Neural cell (in vitro differentiated cells): ENCODE measurements at regions not wholly inside any gene's neighbourhood (a gene's known extent, or its start where the extent isn't known, plus 50 kb on each side); places are given as distances from the start of the nearest gene placed in this dataset.

Experiments
- EP300 ChIP-seq: fragments of 450-650 bp; conservative IDR thresholded peaks from 2 replicates; pipeline ENCODE4 v1.6.1; 2014; ENCODE audit warnings: antibody characterized with exemption, mild to moderate bottlenecking, moderate library complexity; ENCODE audit not compliant: poor library complexity, severe bottlenecking
- TF ChIP-seq, protein P1 (sequence below): fragments of 450-650 bp; IDR thresholded peaks from 2 replicates; pipeline ENCODE4 v1.5.1; 2014; ENCODE audit warnings: antibody characterized with exemption, mild to moderate bottlenecking, moderate library complexity; ENCODE audit not compliant: poor library complexity, severe bottlenecking
- TF ChIP-seq, protein P2 (sequence below): IDR thresholded peaks from 2 replicates; pipeline ENCODE4 v1.6.1; 2012; ENCODE audit warnings: borderline replicate concordance

DNA sequence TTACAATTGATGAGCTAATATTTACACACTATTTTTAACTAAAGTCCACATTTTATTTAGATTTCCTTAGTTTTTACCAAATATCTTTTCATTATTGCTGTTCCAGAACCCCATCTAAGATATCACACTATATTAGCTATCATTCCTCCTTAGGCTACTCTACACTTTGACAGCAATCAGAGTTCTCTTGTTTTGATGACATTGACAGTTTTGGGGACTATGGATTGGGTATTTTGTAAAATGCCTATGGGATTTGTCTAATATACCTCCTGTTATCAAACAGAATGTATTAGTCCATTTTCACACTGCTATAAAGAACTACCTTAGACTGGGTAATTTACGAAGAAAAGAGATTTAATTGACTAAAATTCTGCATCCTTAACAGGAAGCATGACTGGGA lies 489.1 kb downstream of the FOXG1 start:
- TF ChIP-seq, protein P1, sequence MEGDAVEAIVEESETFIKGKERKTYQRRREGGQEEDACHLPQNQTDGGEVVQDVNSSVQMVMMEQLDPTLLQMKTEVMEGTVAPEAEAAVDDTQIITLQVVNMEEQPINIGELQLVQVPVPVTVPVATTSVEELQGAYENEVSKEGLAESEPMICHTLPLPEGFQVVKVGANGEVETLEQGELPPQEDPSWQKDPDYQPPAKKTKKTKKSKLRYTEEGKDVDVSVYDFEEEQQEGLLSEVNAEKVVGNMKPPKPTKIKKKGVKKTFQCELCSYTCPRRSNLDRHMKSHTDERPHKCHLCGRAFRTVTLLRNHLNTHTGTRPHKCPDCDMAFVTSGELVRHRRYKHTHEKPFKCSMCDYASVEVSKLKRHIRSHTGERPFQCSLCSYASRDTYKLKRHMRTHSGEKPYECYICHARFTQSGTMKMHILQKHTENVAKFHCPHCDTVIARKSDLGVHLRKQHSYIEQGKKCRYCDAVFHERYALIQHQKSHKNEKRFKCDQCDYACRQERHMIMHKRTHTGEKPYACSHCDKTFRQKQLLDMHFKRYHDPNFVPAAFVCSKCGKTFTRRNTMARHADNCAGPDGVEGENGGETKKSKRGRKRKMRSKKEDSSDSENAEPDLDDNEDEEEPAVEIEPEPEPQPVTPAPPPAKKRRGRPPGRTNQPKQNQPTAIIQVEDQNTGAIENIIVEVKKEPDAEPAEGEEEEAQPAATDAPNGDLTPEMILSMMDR = no peak
- TF ChIP-seq, protein P2, sequence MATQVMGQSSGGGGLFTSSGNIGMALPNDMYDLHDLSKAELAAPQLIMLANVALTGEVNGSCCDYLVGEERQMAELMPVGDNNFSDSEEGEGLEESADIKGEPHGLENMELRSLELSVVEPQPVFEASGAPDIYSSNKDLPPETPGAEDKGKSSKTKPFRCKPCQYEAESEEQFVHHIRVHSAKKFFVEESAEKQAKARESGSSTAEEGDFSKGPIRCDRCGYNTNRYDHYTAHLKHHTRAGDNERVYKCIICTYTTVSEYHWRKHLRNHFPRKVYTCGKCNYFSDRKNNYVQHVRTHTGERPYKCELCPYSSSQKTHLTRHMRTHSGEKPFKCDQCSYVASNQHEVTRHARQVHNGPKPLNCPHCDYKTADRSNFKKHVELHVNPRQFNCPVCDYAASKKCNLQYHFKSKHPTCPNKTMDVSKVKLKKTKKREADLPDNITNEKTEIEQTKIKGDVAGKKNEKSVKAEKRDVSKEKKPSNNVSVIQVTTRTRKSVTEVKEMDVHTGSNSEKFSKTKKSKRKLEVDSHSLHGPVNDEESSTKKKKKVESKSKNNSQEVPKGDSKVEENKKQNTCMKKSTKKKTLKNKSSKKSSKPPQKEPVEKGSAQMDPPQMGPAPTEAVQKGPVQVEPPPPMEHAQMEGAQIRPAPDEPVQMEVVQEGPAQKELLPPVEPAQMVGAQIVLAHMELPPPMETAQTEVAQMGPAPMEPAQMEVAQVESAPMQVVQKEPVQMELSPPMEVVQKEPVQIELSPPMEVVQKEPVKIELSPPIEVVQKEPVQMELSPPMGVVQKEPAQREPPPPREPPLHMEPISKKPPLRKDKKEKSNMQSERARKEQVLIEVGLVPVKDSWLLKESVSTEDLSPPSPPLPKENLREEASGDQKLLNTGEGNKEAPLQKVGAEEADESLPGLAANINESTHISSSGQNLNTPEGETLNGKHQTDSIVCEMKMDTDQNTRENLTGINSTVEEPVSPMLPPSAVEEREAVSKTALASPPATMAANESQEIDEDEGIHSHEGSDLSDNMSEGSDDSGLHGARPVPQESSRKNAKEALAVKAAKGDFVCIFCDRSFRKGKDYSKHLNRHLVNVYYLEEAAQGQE = no peak
- TF ChIP-seq EP300 = no peak
